ENCODE measurements at regions not wholly inside any gene's neighbourhood (a gene's known extent, or its start where the extent isn't known, plus 50 kb on each side); places are given as distances from the start of the nearest gene placed in this dataset.

- TF ChIP-seq TEAD4 (IDR thresholded peaks at IDR 0.05) (no peak), YY1 (IDR thresholded peaks at IDR 0.05; ENCODE audit: low read depth) (no peak), CREB1 (IDR thresholded peaks at IDR 0.05; ENCODE audit: low read depth) (no peak), RAD21 (IDR thresholded peaks at IDR 0.05; ENCODE audit: low read depth) (no peak)
These were observed 223.5 kb upstream of the FAM241A start for GRCh38 chr4:111921714-111922113.

- no peak for TF ChIP-seq ZBTB7A (IDR thresholded peaks at IDR 0.05; ENCODE audit: low read depth)
- no peak for TF ChIP-seq USF1 (IDR thresholded peaks at IDR 0.05)
These were observed 221.5 kb upstream of the FAM241A start for GRCh38 chr4:111923786-111924185.

DNA sequence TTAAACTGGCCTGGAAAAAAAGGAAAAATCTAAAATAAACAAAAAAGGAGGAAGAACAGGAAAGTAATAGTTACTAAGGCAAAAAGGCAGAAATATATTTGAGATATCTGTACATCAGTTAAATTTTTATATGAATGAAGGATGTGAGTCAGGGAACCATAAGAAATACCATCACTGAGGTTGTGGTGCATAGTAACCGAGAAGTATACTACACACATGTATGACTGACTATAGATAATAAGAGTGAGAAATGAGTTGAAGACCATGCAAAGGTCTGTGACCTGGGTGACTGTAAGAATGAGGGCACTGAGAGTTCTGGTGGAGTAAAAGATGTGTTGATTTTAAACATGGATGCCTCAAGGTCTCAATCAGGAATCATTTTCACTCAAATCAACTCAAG is 220.6 kb upstream of the FAM241A start:
- TF ChIP-seq EGR1 (IDR thresholded peaks at IDR 0.05) = no peak
- TF ChIP-seq NFIC (IDR thresholded peaks at IDR 0.05) = no peak
- TF ChIP-seq REST (IDR thresholded peaks at IDR 0.05; ENCODE audit: low read depth) = no peak
- TF ChIP-seq USF1 (IDR thresholded peaks at IDR 0.05) = no peak
- TF ChIP-seq EP300 (IDR thresholded peaks at IDR 0.05; ENCODE audit: borderline replicate concordance) = no peak
- no peak for TF ChIP-seq YY1 (IDR thresholded peaks at IDR 0.05; ENCODE audit: low read depth)
- no peak for TF ChIP-seq TEAD4 (IDR thresholded peaks at IDR 0.05)
- TF ChIP-seq CEBPB (IDR thresholded peaks at IDR 0.05) = no peak
- TF ChIP-seq RAD21 (IDR thresholded peaks at IDR 0.05; ENCODE audit: low read depth) = no peak
- TF ChIP-seq CREB1 (IDR thresholded peaks at IDR 0.05; ENCODE audit: low read depth) = no peak
- TF ChIP-seq ZBTB7A (IDR thresholded peaks at IDR 0.05; ENCODE audit: low read depth) = no peak
- TF ChIP-seq TCF12 (IDR thresholded peaks at IDR 0.05; ENCODE audit: low read depth) = no peak
- TF ChIP-seq FOXM1 (IDR thresholded peaks at IDR 0.05; ENCODE audit: borderline replicate concordance, low read depth) = no peak
- TF ChIP-seq TAF1 (IDR thresholded peaks at IDR 0.05; ENCODE audit: low read depth) = no peak
- TF ChIP-seq, protein P1, sequence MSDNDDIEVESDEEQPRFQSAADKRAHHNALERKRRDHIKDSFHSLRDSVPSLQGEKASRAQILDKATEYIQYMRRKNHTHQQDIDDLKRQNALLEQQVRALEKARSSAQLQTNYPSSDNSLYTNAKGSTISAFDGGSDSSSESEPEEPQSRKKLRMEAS (IDR thresholded peaks at IDR 0.05) = no peak

GRCh38 chr4:111930659-111931058 is 214.6 kb upstream of the FAM241A start:
- TF ChIP-seq TCF12 (IDR thresholded peaks at IDR 0.05; ENCODE audit: low read depth) (no peak), NFIC (IDR thresholded peaks at IDR 0.05) (no peak), USF1 (IDR thresholded peaks at IDR 0.05) (no peak), ZBTB7A (IDR thresholded peaks at IDR 0.05; ENCODE audit: low read depth) (no peak), EGR1 (IDR thresholded peaks at IDR 0.05) (no peak), TAF1 (IDR thresholded peaks at IDR 0.05; ENCODE audit: low read depth) (no peak), REST (IDR thresholded peaks at IDR 0.05; ENCODE audit: low read depth) (no peak), CREB1 (IDR thresholded peaks at IDR 0.05; ENCODE audit: low read depth) (no peak), EP300 (IDR thresholded peaks at IDR 0.05; ENCODE audit: borderline replicate concordance) (no peak), CEBPB (IDR thresholded peaks at IDR 0.05) (no peak), TEAD4 (IDR thresholded peaks at IDR 0.05) (no peak), YY1 (IDR thresholded peaks at IDR 0.05; ENCODE audit: low read depth) (no peak), RAD21 (IDR thresholded peaks at IDR 0.05; ENCODE audit: low read depth) (no peak), FOXM1 (IDR thresholded peaks at IDR 0.05; ENCODE audit: borderline replicate concordance, low read depth) (no peak)
- TF ChIP-seq, protein P1 (IDR thresholded peaks at IDR 0.05) = no peak

- no peak for TF ChIP-seq TAF1 (IDR thresholded peaks at IDR 0.05; ENCODE audit: low read depth)
- no peak for TF ChIP-seq YY1 (IDR thresholded peaks at IDR 0.05; ENCODE audit: low read depth)
- TF ChIP-seq, protein P1 (IDR thresholded peaks at IDR 0.05) = no peak
- TF ChIP-seq REST (IDR thresholded peaks at IDR 0.05; ENCODE audit: low read depth) = no peak
- TF ChIP-seq CREB1 (IDR thresholded peaks at IDR 0.05; ENCODE audit: low read depth) = no peak
- TF ChIP-seq ZBTB7A (IDR thresholded peaks at IDR 0.05; ENCODE audit: low read depth) = no peak
- no peak for TF ChIP-seq TCF12 (IDR thresholded peaks at IDR 0.05; ENCODE audit: low read depth)
- TF ChIP-seq FOXM1 (IDR thresholded peaks at IDR 0.05; ENCODE audit: borderline replicate concordance, low read depth) = no peak
- TF ChIP-seq NFIC (IDR thresholded peaks at IDR 0.05) = no peak
- TF ChIP-seq RAD21 (IDR thresholded peaks at IDR 0.05; ENCODE audit: low read depth) = no peak
- TF ChIP-seq TEAD4 (IDR thresholded peaks at IDR 0.05) = no peak
- TF ChIP-seq USF1 (IDR thresholded peaks at IDR 0.05) = no peak
- TF ChIP-seq EGR1 (IDR thresholded peaks at IDR 0.05) = no peak
These were observed 211.6 kb upstream of the FAM241A start for GRCh38 chr4:111933703-111934102.

All from Ishikawa (cell line).